A172 (cell line): ENCODE measurements at regions not wholly inside any gene's neighbourhood (a gene's known extent, or its start where the extent isn't known, plus 50 kb on each side); places are given as distances from the start of the nearest gene placed in this dataset.
"Not testable (repeated sequence)": the region's sequence is repeated elsewhere in the genome, so short reads cannot be mapped to it uniquely, and the experiment has no call there.

Experiments used
- DNase-seq: peaks from one replicate; pipeline ENCODE4 v3.0.0-alpha.2; 2015; ENCODE audit warnings: low spot score

- no peak for DNase-seq
These were observed 1144.2 kb downstream of the EPHA7 start for GRCh38 chr6:92275150-92275549.

GRCh38 chr6:92274588-92274987, 1144.8 kb downstream of the EPHA7 start:
- DNase-seq, result no peak

- DNase-seq, result no peak
These were observed 1145.7 kb downstream of the EPHA7 start for GRCh38 chr6:92273694-92274093.

GRCh38 chr6:92271091-92271490, 1148.3 kb downstream of the EPHA7 start:
- no peak for DNase-seq

- no peak for DNase-seq
These were observed 1149.0 kb downstream of the EPHA7 start for GRCh38 chr6:92270365-92270764.

GRCh38 chr6:92267335-92267734, 1152.0 kb downstream of the EPHA7 start:
- no peak for DNase-seq

GRCh38 chr6:92263864-92264263, 1155.5 kb downstream of the EPHA7 start:
- no peak for DNase-seq

GRCh38 chr6:92259171-92259570, 1160.2 kb downstream of the EPHA7 start:
- no peak for DNase-seq

- no peak for DNase-seq
These were observed 1176.0 kb downstream of the EPHA7 start for GRCh38 chr6:92243315-92243714.

- no peak for DNase-seq
These were observed 1188.1 kb downstream of the EPHA7 start for GRCh38 chr6:92231171-92231701.

- DNase-seq, result not testable (repeated sequence)
These were observed 1199.4 kb downstream of the EPHA7 start for GRCh38 chr6:92219987-92220386.

- no peak for DNase-seq
These were observed 1202.6 kb downstream of the EPHA7 start for GRCh38 chr6:92216717-92217116.

GRCh38 chr6:92201618-92202017, 1217.7 kb downstream of the EPHA7 start:
- DNase-seq, result peak; percentile 28

- DNase-seq, result no peak
These were observed 1223.0 kb downstream of the EPHA7 start for GRCh38 chr6:92196325-92196724.

- no peak for DNase-seq
These were observed 1223.6 kb downstream of the EPHA7 start for GRCh38 chr6:92195796-92196195.

GRCh38 chr6:92188016-92188415, 1231.3 kb downstream of the EPHA7 start:
- no peak for DNase-seq

- no peak for DNase-seq
These were observed 1234.4 kb downstream of the EPHA7 start for GRCh38 chr6:92184933-92185332.

- DNase-seq, result no peak
These were observed 1238.0 kb downstream of the EPHA7 start for GRCh38 chr6:92181347-92181746.

GRCh38 chr6:92180090-92180489, 1239.3 kb downstream of the EPHA7 start:
- DNase-seq, result no peak

- DNase-seq, result no peak
These were observed 1242.7 kb downstream of the EPHA7 start for GRCh38 chr6:92176666-92177065.

GRCh38 chr6:92174398-92175073, 1244.8 kb downstream of the EPHA7 start:
- no peak for DNase-seq

- no peak for DNase-seq
These were observed 1249.9 kb downstream of the EPHA7 start for GRCh38 chr6:92169506-92169905.

- no peak for DNase-seq
These were observed 1252.7 kb downstream of the EPHA7 start for GRCh38 chr6:92166666-92167065.

- DNase-seq, result no peak
These were observed 1257.4 kb downstream of the EPHA7 start for GRCh38 chr6:92161953-92162352.
